H9 (cell line): ENCODE measurements at regions not wholly inside any gene's neighbourhood (a gene's known extent, or its start where the extent isn't known, plus 50 kb on each side); places are given as distances from the start of the nearest gene placed in this dataset.

Source experiments
- DNase-seq: peaks from one replicate; pipeline ENCODE4 v3.0.0-alpha.2; 2017
- H2AFZ ChIP-seq: one replicate; pipeline ENCODE4 v1.6.1; 2013; ENCODE audit warnings: mild to moderate bottlenecking, low read length, control low read depth, moderate library complexity
- H2AK5ac ChIP-seq: 2 replicates; pipeline ENCODE4 v1.6.1; 2013; ENCODE audit warnings: low read length, control low read depth, mixed read lengths; ENCODE audit not compliant: insufficient read length
- H2BK120ac ChIP-seq: one replicate; pipeline ENCODE4 v1.6.1; 2013; ENCODE audit warnings: low read depth, mild to moderate bottlenecking, low read length, control low read depth, inconsistent platforms; ENCODE audit not compliant: poor library complexity, severe bottlenecking
- H2BK12ac ChIP-seq: 2 replicates; pipeline ENCODE4 v1.6.1; 2013; ENCODE audit warnings: low read length, control low read depth, mixed read lengths, low read depth; ENCODE audit not compliant: insufficient read length
- H2BK15ac ChIP-seq: 2 replicates; pipeline ENCODE4 v1.6.1; 2013; ENCODE audit warnings: low read depth, low read length, control low read depth
- H2BK20ac ChIP-seq: one replicate; pipeline ENCODE4 v1.6.1; 2013; ENCODE audit warnings: low read depth, mild to moderate bottlenecking, low read length, control low read depth, inconsistent platforms; ENCODE audit not compliant: poor library complexity, severe bottlenecking
- H2BK5ac ChIP-seq: 2 replicates; pipeline ENCODE4 v1.6.1; 2013; ENCODE audit warnings: low read length, control low read depth, mixed read lengths; ENCODE audit not compliant: insufficient read length
- H3K14ac ChIP-seq: 2 replicates; pipeline ENCODE4 v1.6.1; 2013; ENCODE audit warnings: low read length, control low read depth; ENCODE audit not compliant: insufficient read depth
- H3K18ac ChIP-seq: 2 replicates; pipeline ENCODE4 v1.6.1; 2013; ENCODE audit warnings: low read depth, mild to moderate bottlenecking, mixed read lengths, low read length, control low read depth; ENCODE audit not compliant: insufficient read length
- H3K23ac ChIP-seq: 2 replicates; pipeline ENCODE4 v1.6.1; 2013; ENCODE audit warnings: low read length, control low read depth, mixed read lengths, low read depth; ENCODE audit not compliant: insufficient read length
- H3K23me2 ChIP-seq: 2 replicates; pipeline ENCODE4 v1.6.1; 2013; ENCODE audit warnings: low read depth, mild to moderate bottlenecking, mixed read lengths, low read length, control low read depth; ENCODE audit not compliant: insufficient read length, poor library complexity, severe bottlenecking
- H3K27ac ChIP-seq: 2 replicates; pipeline ENCODE4 v1.5.1; 2013; ENCODE audit warnings: low read length, control low read depth, mixed read lengths, low read depth; ENCODE audit not compliant: insufficient read length
- H3K27me3 ChIP-seq: 2 replicates; pipeline ENCODE4 v1.6.1; 2013; ENCODE audit warnings: low read length, control low read depth, inconsistent platforms; ENCODE audit not compliant: insufficient read depth
- H3K4ac ChIP-seq: 2 replicates; pipeline ENCODE4 v1.6.1; 2013; ENCODE audit warnings: low read depth, mild to moderate bottlenecking, control low read depth, inconsistent platforms, low read length, moderate library complexity
- H3K4me1 ChIP-seq: 2 replicates; pipeline ENCODE4 v1.6.1; 2013; ENCODE audit warnings: low read length, control low read depth, inconsistent platforms; ENCODE audit not compliant: insufficient read depth
- H3K4me2 ChIP-seq: 2 replicates; pipeline ENCODE4 v1.6.1; 2013; ENCODE audit warnings: low read length, control low read depth, mixed read lengths; ENCODE audit not compliant: insufficient read length, insufficient read depth
- H3K56ac ChIP-seq: 2 replicates; pipeline ENCODE4 v1.6.1; 2013; ENCODE audit warnings: low read depth, mild to moderate bottlenecking, mixed read lengths, low read length, control low read depth; ENCODE audit not compliant: insufficient read length
- H3K79me1 ChIP-seq: 2 replicates; pipeline ENCODE4 v1.6.1; 2013; ENCODE audit warnings: low read depth, mild to moderate bottlenecking, moderate library complexity, low read length, control low read depth, inconsistent platforms; ENCODE audit not compliant: insufficient read depth, poor library complexity, severe bottlenecking
- H3K79me2 ChIP-seq: 2 replicates; pipeline ENCODE4 v1.6.1; 2013; ENCODE audit warnings: low read length, control low read depth, inconsistent platforms; ENCODE audit not compliant: insufficient read depth
- H3K9ac ChIP-seq: 2 replicates; pipeline ENCODE4 v1.6.1; 2013; ENCODE audit warnings: low read length, control low read depth, mixed read lengths; ENCODE audit not compliant: insufficient read length; ENCODE audit errors: extremely low read depth
- H3K9me3 ChIP-seq: one replicate; pipeline ENCODE4 v1.6.1; 2013; ENCODE audit warnings: low read depth, low read length, inconsistent platforms; ENCODE audit not compliant: control insufficient read depth
- H3T11ph ChIP-seq: one replicate; pipeline ENCODE4 v1.6.1; 2013; ENCODE audit warnings: mild to moderate bottlenecking, low read length, control low read depth, inconsistent platforms
- H4K20me1 ChIP-seq: one replicate; pipeline ENCODE4 v1.6.1; 2013; ENCODE audit not compliant: control insufficient read depth, insufficient read length, insufficient read depth
- H4K5ac ChIP-seq: 2 replicates; pipeline ENCODE4 v1.6.1; 2013; ENCODE audit warnings: low read depth, mild to moderate bottlenecking, mixed read lengths, low read length, control low read depth; ENCODE audit not compliant: insufficient read length
- H4K8ac ChIP-seq: replicated peaks from 2 replicates; pipeline ENCODE4 v1.6.1; 2013; ENCODE audit warnings: low read length, control low read depth, mixed read lengths, low read depth; ENCODE audit not compliant: insufficient read length
- H4K91ac ChIP-seq: 2 replicates; pipeline ENCODE4 v1.6.1; 2013; ENCODE audit warnings: low read depth, mild to moderate bottlenecking, moderate library complexity, mixed read lengths, low read length, control low read depth; ENCODE audit not compliant: insufficient read length
- H3K27ac Mint-ChIP-seq, 3 experiments: 2 replicates in 2 of 3; 3 replicates in 1 of 3; pipeline ENCODE4 v1.8.0; 2020 to 2021; ENCODE audit warnings: mixed read lengths in 3 of 3, mild to moderate bottlenecking in 1 of 3, moderate library complexity in 1 of 3
- H3K27me3 Mint-ChIP-seq: 2 replicates; pipeline ENCODE4 v1.8.0; 2021; ENCODE audit warnings: low read depth, mild to moderate bottlenecking, moderate library complexity, mixed read lengths
- H3K36me3 Mint-ChIP-seq, 3 experiments: 2 replicates in 2 of 3; 3 replicates in 1 of 3; pipeline ENCODE4 v1.8.0; 2020 to 2021; ENCODE audit warnings: low read depth in 3 of 3, mixed read lengths in 3 of 3; ENCODE audit not compliant: insufficient read depth in 1 of 3
- H3K4me1 Mint-ChIP-seq, 2 experiments: 2 replicates each; pipeline ENCODE4 v1.8.0; 2020; ENCODE audit warnings: mixed read lengths in 2 of 2
- H3K4me3 Mint-ChIP-seq, 2 experiments: 2 replicates in 1 of 2; 3 replicates in 1 of 2; pipeline ENCODE4 v1.8.0; 2020 to 2021; ENCODE audit warnings: mild to moderate bottlenecking in 2 of 2, mixed read lengths in 2 of 2, moderate library complexity in 1 of 2
- H3K9me3 Mint-ChIP-seq, 2 experiments: 2 replicates in 1 of 2; 3 replicates in 1 of 2; pipeline ENCODE4 v1.8.0; 2020; ENCODE audit warnings: mild to moderate bottlenecking in 2 of 2, mixed read lengths in 2 of 2, moderate library complexity in 1 of 2
- WGBS: extraction: QIAGEN DNeasy Blood & Tissue Kit; methylation state at CpG from one replicate; pipeline ENCODE4 v1.1.7; 2013; ENCODE audit warnings: missing lambda C conversion rate, low lambda C conversion rate, mixed read lengths; ENCODE audit not compliant: insufficient read length; ENCODE audit errors: extremely low coverage; 5-methylcytosine and 5-hydroxymethylcytosine counted together
- TF ChIP-seq, protein P1 (sequence below): fragments of 200-600 bp; sonication (generic); conservative IDR thresholded peaks from 3 replicates; pipeline ENCODE4 v1.8.0; 2021; ENCODE audit warnings: antibody characterized with exemption, mild to moderate bottlenecking

DNA sequence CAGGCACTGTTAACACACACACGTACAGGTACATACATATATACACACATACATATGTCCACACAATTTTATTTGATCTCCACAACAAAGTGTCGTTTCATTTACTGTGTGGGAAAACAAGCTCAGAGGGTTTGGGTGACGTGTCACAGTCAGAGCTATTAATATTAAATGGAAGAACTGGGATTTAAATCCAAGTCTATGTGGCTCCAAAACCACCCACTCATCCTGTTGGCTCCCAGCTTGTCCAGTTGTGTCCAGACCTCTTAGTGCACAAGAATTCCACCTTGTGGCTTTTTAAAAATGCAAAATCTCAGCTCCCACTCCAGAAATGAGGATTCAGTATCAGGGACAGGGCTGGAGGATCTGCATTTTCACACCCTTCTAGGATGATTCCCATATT lies 52.3 kb upstream of the PTPDC1 start:
- Histone ChIP-seq H2BK5ac (no peak overlapping the region), H3K23ac (no peak overlapping the region), H3K4ac (no peak overlapping the region), H2BK20ac (no peak overlapping the region), H3K79me1 (no peaks in the 10 kb centered on the region), H3K56ac (no peak overlapping the region), H2AFZ (no peak overlapping the region), H3K4me1 (no peaks in the 10 kb centered on the region), H4K91ac (no peak overlapping the region), H3K4me2 (no peak overlapping the region), H3K23me2 (peaks cover 9% of the 10 kb centered on the region), H3K27me3 (peaks cover 3% of the 10 kb centered on the region; the same call in 1 of the 2 replicates), H3K9me3 (no peaks in the 10 kb centered on the region), H3K79me2 (peaks cover 2% of the 10 kb centered on the region; the same call in 1 of the 2 replicates), H3K18ac (no peak overlapping the region), H2BK12ac (no peak overlapping the region), H4K20me1 (no peaks in the 10 kb centered on the region), H2AK5ac (no peak overlapping the region), H3K27ac (no peak overlapping the region), H4K5ac (no peak overlapping the region), H3K9ac (no peak overlapping the region), H3T11ph (no peak overlapping the region), H2BK120ac (no peak overlapping the region), H2BK15ac (no peak overlapping the region), H3K14ac (no peak overlapping the region), H4K8ac (no peak overlapping the region)
- Mint-ChIP-seq H3K27me3 (peaks cover 25% of the 10 kb centered on the region), H3K4me1 (peaks cover 7 to 14% of the 10 kb centered on the region in 2 experiments), H3K27ac (no peak overlapping the region), H3K4me3 (peak overlapping the region in 1 of 2 experiments; percentile 99; a peak in 3 of 5 replicates), H3K36me3 (peaks cover 3 to 14% (median 10%) of the 10 kb centered on the region in 3 experiments), H3K9me3 (peaks cover 16 to 23% of the 10 kb centered on the region in 2 experiments)
- DNase-seq = no peak
- no CpG with 5 or more reads among the region's 3 CpGs for WGBS
- TF ChIP-seq, protein P1, sequence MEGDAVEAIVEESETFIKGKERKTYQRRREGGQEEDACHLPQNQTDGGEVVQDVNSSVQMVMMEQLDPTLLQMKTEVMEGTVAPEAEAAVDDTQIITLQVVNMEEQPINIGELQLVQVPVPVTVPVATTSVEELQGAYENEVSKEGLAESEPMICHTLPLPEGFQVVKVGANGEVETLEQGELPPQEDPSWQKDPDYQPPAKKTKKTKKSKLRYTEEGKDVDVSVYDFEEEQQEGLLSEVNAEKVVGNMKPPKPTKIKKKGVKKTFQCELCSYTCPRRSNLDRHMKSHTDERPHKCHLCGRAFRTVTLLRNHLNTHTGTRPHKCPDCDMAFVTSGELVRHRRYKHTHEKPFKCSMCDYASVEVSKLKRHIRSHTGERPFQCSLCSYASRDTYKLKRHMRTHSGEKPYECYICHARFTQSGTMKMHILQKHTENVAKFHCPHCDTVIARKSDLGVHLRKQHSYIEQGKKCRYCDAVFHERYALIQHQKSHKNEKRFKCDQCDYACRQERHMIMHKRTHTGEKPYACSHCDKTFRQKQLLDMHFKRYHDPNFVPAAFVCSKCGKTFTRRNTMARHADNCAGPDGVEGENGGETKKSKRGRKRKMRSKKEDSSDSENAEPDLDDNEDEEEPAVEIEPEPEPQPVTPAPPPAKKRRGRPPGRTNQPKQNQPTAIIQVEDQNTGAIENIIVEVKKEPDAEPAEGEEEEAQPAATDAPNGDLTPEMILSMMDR = no peak
